ENCODE measurements at regions not wholly inside any gene's neighbourhood (a gene's known extent, or its start where the extent isn't known, plus 50 kb on each side); places are given as distances from the start of the nearest gene placed in this dataset.

DNA sequence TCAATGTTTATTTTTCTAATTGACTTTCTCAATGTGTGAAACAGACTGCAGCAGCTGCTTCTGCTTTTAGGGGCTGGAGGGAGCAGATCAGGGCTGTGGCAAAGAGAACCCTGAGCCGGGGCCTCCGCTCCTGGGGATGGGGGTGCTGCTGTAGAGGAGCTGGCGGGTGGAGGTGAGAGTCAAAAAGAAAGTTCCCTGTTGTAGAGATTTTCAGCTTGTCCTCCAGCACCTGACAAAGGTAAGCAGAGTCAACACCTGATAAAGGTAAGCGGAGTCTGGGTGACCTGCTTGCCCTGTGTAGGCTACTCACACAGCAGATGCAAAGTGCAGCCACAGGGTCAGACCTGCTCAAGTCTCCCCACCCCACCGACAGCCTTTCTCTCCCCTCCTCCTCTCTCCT lies 252.4 kb upstream of the IRX1 start (continued):
- TF ChIP-seq, protein P1, sequence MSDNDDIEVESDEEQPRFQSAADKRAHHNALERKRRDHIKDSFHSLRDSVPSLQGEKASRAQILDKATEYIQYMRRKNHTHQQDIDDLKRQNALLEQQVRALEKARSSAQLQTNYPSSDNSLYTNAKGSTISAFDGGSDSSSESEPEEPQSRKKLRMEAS (IDR thresholded peaks at IDR 0.05), result no peak
- no peak for TF ChIP-seq BCL11A (IDR thresholded peaks at IDR 0.05; ENCODE audit: low read depth in 2 of 2, low read length in 2 of 2)
